HG02763 (cell line): ENCODE measurements at regions not wholly inside any gene's neighbourhood (a gene's known extent, or its start where the extent isn't known, plus 50 kb on each side); places are given as distances from the start of the nearest gene placed in this dataset.
"Not testable (repeated sequence)": the region's sequence is repeated elsewhere in the genome, so short reads cannot be mapped to it uniquely, and the experiment has no call there.

Source experiments
- ATAC-seq: cut with Tn5 transposase; IDR thresholded peaks from one replicate; pipeline ENCODE4 v1.9.1; 2021; ENCODE audit warnings: mild to moderate bottlenecking, moderate library complexity; ENCODE audit not compliant: unreplicated experiment

GRCh38 chr5:155485386-155485785 is 471.8 kb downstream of the KIF4B start:
- no peak for ATAC-seq

- ATAC-seq: no peak
These were observed 476.4 kb downstream of the KIF4B start for GRCh38 chr5:155489949-155490348.

- no peak for ATAC-seq
These were observed 478.6 kb downstream of the KIF4B start for GRCh38 chr5:155492191-155492590.

GRCh38 chr5:155504606-155505005 is 491.1 kb downstream of the KIF4B start:
- ATAC-seq: no peak

GRCh38 chr5:155507363-155507762 is 493.8 kb downstream of the KIF4B start:
- ATAC-seq: no peak

- no peak for ATAC-seq
These were observed 495.1 kb downstream of the KIF4B start for GRCh38 chr5:155508673-155509072.

- ATAC-seq: no peak
These were observed 498.8 kb downstream of the KIF4B start for GRCh38 chr5:155512329-155512728.

GRCh38 chr5:155514105-155514563 is 500.6 kb downstream of the KIF4B start:
- ATAC-seq: no peak

- no peak for ATAC-seq
These were observed 509.0 kb downstream of the KIF4B start for GRCh38 chr5:155522540-155522939.

- no peak for ATAC-seq
These were observed 515.8 kb downstream of the KIF4B start for GRCh38 chr5:155529362-155529761.

GRCh38 chr5:155530046-155530445 is 516.5 kb downstream of the KIF4B start:
- no peak for ATAC-seq

GRCh38 chr5:155532621-155533311 is 519.2 kb downstream of the KIF4B start:
- ATAC-seq: no peak

GRCh38 chr5:155540000-155540595 is 526.5 kb downstream of the KIF4B start:
- ATAC-seq: no peak

- no peak for ATAC-seq
These were observed 532.5 kb downstream of the KIF4B start for GRCh38 chr5:155546075-155546474.

- ATAC-seq: no peak
These were observed 540.9 kb downstream of the KIF4B start for GRCh38 chr5:155554500-155554899.

GRCh38 chr5:155556222-155556621 is 542.7 kb downstream of the KIF4B start:
- ATAC-seq: no peak

GRCh38 chr5:155556700-155557099 is 543.1 kb downstream of the KIF4B start:
- ATAC-seq: no peak

GRCh38 chr5:155562158-155562557 is 548.6 kb downstream of the KIF4B start:
- ATAC-seq: no peak

- ATAC-seq: no peak
These were observed 551.0 kb downstream of the KIF4B start for GRCh38 chr5:155564541-155564940.

GRCh38 chr5:155575861-155576260 is 562.3 kb downstream of the KIF4B start:
- ATAC-seq: no peak

GRCh38 chr5:155586808-155587207 is 573.3 kb downstream of the KIF4B start:
- ATAC-seq: not testable (repeated sequence)

- ATAC-seq: no peak
These were observed 573.9 kb downstream of the KIF4B start for GRCh38 chr5:155587458-155587857.

GRCh38 chr5:155591273-155591672 is 577.7 kb downstream of the KIF4B start:
- no peak for ATAC-seq
